ENCODE measurements at regions not wholly inside any gene's neighbourhood (a gene's known extent, or its start where the extent isn't known, plus 50 kb on each side); places are given as distances from the start of the nearest gene placed in this dataset.
"Not testable (repeated sequence)": the region's sequence is repeated elsewhere in the genome, so short reads cannot be mapped to it uniquely, and the experiment has no call there.

GRCh38 chr12:83629931-83630330 is 943.2 kb downstream of the TMTC2 start:
- no peak for DNase-seq (ENCODE audit: low read depth)

GRCh38 chr12:83622205-83622604 is 935.5 kb downstream of the TMTC2 start:
- no peak for DNase-seq (ENCODE audit: low read depth)

- no peak for DNase-seq (ENCODE audit: low read depth)
These were observed 933.3 kb downstream of the TMTC2 start for GRCh38 chr12:83619973-83620372.

GRCh38 chr12:83615152-83615551 is 928.4 kb downstream of the TMTC2 start:
- DNase-seq (ENCODE audit: low read depth), result no peak

- DNase-seq (ENCODE audit: low read depth), result no peak
These were observed 926.9 kb downstream of the TMTC2 start for GRCh38 chr12:83613586-83614110.

GRCh38 chr12:83603106-83603505 is 916.4 kb downstream of the TMTC2 start:
- no peak for DNase-seq (ENCODE audit: low read depth)

GRCh38 chr12:83575326-83575725 is 888.6 kb downstream of the TMTC2 start:
- no peak for DNase-seq (ENCODE audit: low read depth)

DNA sequence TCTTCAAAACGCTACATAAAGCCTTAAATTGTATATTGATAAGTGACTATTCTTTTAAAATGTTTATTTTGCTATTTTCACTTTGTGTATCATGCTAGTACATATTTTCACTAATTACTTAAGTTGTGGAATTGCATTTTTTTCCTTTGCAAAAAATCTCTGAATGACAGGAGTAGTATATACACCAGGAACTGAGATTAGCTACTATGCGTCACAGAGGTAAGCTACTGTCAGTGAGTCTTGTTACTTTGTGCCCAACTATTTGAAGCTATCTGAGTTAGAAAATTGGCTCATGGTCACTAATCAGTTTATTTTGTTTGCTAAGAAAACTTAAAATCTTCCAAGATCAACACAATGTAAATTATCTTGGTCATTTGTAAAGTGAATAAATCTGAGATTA is 887.4 kb downstream of the TMTC2 start:
- DNase-seq (ENCODE audit: low read depth), result no peak

DNA sequence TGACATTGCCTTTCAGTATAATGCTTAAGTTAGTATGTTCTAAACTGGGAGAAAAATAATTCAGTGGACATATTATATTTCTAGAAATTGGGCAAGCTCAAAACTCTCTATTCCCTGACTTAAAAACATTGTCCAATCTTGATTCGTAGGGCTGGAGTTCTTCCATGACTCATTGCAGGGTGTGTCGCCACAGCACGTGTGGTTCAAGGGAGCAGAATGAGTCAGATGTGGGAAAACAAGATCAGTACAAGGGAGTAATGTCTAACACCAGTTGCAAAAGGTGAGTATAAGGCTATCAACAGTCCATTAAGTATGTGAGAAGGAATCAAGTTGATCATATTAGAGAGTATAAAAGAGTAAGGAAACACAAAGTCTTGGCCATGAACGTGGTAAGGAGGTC is 887.0 kb downstream of the TMTC2 start:
- DNase-seq (ENCODE audit: low read depth), result no peak

DNA sequence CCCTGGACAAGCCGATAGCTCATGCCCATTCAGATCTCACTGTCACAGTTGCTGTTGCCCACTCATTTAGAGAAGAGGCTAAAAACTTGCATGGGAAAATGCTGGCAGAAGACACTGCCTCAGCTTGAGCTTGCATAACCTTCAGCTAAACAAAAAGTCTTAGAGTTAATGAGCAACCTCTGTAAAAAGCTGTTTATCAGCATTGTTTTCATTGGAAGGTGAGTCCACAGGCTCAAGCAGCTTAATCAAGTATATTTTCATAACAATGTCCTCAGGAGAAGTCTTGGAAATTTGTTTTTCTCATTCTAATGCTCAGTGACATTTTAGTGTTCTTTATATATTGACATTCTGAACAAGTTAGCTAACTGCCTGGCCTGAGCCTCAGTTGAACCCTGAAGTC is 872.9 kb downstream of the TMTC2 start:
- DNase-seq (ENCODE audit: low read depth), result no peak

GRCh38 chr12:83556040-83556439 is 869.3 kb downstream of the TMTC2 start:
- DNase-seq (ENCODE audit: low read depth), result not testable (repeated sequence)

GRCh38 chr12:83541446-83541845 is 854.7 kb downstream of the TMTC2 start:
- no peak for DNase-seq (ENCODE audit: low read depth)

- no peak for DNase-seq (ENCODE audit: low read depth)
These were observed 851.8 kb downstream of the TMTC2 start for GRCh38 chr12:83538361-83538965.

DNA sequence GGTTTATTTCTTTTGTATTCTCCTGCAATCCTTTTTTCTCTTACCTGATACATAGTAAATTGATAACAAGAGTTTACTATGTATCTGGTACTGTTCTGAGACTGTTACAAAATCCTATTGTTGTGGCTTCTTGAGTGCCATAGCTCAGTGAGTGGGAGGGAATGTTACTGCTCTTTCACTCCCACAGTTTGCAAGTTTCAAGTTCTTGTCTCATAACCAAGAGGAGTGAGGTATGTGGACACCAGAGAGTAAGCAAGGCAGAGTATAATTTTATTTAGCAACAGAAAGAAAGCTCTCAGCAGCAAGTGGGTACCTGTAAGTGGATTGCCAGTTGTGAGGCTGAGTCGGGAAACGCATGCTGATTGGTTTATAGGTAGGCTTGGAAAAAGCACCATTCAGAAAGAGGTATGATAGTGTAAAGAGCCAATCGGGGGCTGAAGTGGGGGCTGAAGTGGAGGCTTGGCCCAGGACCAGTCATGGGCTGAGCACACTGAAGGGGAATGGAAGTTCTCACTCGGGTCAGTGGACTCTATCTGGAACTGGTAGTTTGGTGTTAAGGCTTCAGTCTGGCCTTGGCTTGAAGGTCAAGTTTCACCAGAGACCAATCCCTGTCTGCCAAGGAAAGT is 850.8 kb downstream of the TMTC2 start:
- DNase-seq (ENCODE audit: low read depth), result no peak

DNA sequence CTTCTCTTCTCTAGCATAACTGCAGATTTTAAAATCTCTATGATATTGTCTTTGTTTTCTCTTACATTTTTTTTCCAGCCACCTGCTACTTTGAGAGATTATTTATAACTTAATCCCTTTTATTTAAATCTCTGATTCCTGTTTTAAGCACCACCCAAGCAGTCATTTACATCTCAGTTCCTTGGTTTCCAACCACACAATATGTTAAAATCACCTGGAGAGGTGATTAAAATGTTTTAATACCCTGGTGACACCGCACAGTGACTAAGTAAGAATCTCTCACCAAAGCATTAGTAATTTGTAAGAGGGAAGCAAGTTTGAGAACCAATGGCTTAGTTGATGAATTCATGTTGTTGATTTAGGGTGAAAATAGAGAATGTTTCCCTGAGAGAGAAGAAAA is 849.8 kb downstream of the TMTC2 start:
- DNase-seq (ENCODE audit: low read depth), result no peak

- DNase-seq (ENCODE audit: low read depth), result no peak
These were observed 841.9 kb downstream of the TMTC2 start for GRCh38 chr12:83528571-83528970.

- no peak for DNase-seq (ENCODE audit: low read depth)
These were observed 841.1 kb downstream of the TMTC2 start for GRCh38 chr12:83527810-83528209.

DNA sequence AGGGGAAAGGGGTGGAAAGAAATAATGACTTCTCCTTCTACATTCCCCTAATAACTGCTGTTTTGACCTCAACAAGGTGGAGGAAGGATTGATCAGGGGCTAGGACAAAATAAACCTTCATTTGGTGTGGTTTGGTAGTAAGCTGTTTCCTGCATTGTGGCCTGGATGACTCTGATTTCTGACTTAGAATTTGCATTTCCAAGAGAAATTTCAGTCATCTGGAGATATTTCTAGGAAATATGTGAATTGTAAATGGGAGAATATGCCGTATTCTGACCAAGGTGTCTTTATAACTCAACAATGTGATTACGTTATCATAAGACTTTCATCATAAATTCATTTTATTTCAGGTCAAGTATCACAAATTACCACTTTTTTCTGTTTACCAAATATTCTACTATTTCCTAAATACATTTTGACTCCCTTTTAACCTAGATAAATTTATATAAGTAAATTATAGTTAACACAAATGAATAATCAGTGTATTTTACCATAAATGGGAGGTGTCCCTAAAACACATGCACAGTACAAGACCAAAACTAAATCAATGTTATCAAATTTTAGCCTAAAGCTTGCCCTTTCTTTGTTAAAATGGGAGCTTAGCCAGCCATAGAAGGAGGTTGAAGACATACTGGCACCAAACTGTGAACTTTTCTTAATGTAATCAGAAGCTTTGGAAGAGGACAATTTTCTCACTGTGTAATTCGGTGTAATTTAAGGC is 828.8 kb downstream of the TMTC2 start:
- no peak for DNase-seq (ENCODE audit: low read depth)

GRCh38 chr12:83514372-83514771 is 827.7 kb downstream of the TMTC2 start:
- no peak for DNase-seq (ENCODE audit: low read depth)

DNA sequence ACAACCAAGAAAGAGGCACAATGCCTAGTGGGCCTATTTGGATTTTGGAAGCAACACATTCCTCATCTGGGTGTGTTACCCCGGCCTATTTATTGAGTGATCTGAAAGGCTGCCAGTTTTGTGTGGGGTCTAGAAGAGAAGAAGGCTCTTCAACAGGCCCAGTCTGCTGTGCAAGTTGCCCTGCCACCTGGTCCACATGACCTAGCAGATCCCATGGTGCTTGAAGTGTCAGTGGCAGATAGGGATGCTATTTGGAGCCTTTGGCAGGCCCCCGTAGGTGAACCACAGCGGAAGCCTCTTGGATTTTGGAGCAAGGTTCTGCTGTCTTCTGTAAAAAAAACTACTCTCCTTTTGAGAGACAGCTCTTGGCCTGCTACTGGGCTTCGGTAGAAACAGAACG is 820.1 kb downstream of the TMTC2 start:
- DNase-seq (ENCODE audit: low read depth), result no peak

- DNase-seq (ENCODE audit: low read depth), result no peak
These were observed 818.9 kb downstream of the TMTC2 start for GRCh38 chr12:83505586-83505985.

GRCh38 chr12:83499894-83500293 is 813.2 kb downstream of the TMTC2 start:
- DNase-seq (ENCODE audit: low read depth), result not testable (repeated sequence)

GRCh38 chr12:83477696-83478095 is 791.0 kb downstream of the TMTC2 start:
- no peak for DNase-seq (ENCODE audit: low read depth)

All from myocyte (in vitro differentiated cells).